B cell (primary cell): ENCODE measurements at regions not wholly inside any gene's neighbourhood (a gene's known extent, or its start where the extent isn't known, plus 50 kb on each side); places are given as distances from the start of the nearest gene placed in this dataset.

Experiments used
- ATAC-seq: fragments of 200-7000 bp; cut with Tn5 transposase; one replicate; pipeline ENCODE4 v1.10.0; 2021; ENCODE audit warnings: low read depth, mild to moderate bottlenecking, moderate number of reproducible peaks, moderate library complexity
- CTCF ChIA-PET: fragments of 350-600 bp; sonication (Branson Sonifier 250); formaldehyde crosslinking; loops from one replicate; lab custom pipeline; 2021; ENCODE audit warnings: antibody characterized with exemption, inconsistent platforms; lab: Charles Lee
- POLR2A ChIA-PET: fragments of 350-600 bp; sonication (Branson Sonifier 250); formaldehyde crosslinking; loops from one replicate; lab custom pipeline; 2021; ENCODE audit warnings: antibody characterized with exemption; lab: Charles Lee
- DNase-seq: peaks from one replicate; pipeline ENCODE4 v3.0.0; 2013
- H2AFZ ChIP-seq: 2 replicates; pipeline ENCODE4 v1.6.1; 2012; ENCODE audit warnings: mild to moderate bottlenecking, low read depth, low read length; ENCODE audit not compliant: insufficient read depth, poor library complexity, severe bottlenecking
- H3K27ac ChIP-seq, 2 donors: 1 replicate in 1 of 2; 2 replicates in 1 of 2; pipeline ENCODE4 v1.5.1; 2012 to 2013; ENCODE audit warnings: low read length in 2 of 2, mild to moderate bottlenecking in 2 of 2, moderate library complexity in 1 of 2
- H3K27me3 ChIP-seq, 4 experiments: fragments of 200-600 bp in 1 of 4; sonication (generic) in 1 of 4; replicated peaks in 1 of 4; 1 replicate in 2 of 4; 2 replicates in 2 of 4; pipeline versions ENCODE4 v1.6.1 to v1.7.0; 2013 to 2016; ENCODE audit warnings: low read length in 3 of 4, mild to moderate bottlenecking in 2 of 4, mixed read lengths in 1 of 4, moderate library complexity in 1 of 4; ENCODE audit not compliant: insufficient read depth in 4 of 4, control insufficient read depth in 3 of 4; ENCODE audit errors: control extremely low read depth in 1 of 4
- H3K36me3 ChIP-seq, 2 experiments: replicated peaks in 1 of 2; 1 replicate in 1 of 2; 2 replicates in 1 of 2; pipeline versions ENCODE4 v1.6.1 to v1.7.1; 2013; ENCODE audit warnings: low read length in 1 of 2; ENCODE audit not compliant: insufficient read depth in 2 of 2, control insufficient read depth in 1 of 2; ENCODE audit errors: control extremely low read depth in 1 of 2, extremely low read depth in 1 of 2
- H3K4me1 ChIP-seq, 2 donors: fragments of 200-600 bp in 1 of 2; sonication (generic) in 1 of 2; 1 replicate in 1 of 2; 2 replicates in 1 of 2; pipeline versions ENCODE4 v1.5.1 to v1.6.1; 2013 to 2017; ENCODE audit warnings: low read length in 2 of 2; ENCODE audit not compliant: control insufficient read depth in 2 of 2, insufficient read depth in 2 of 2
- H3K4me2 ChIP-seq: replicated peaks from 2 replicates; pipeline ENCODE3; 2012; ENCODE audit warnings: mild to moderate bottlenecking, low read depth, low read length; ENCODE audit not compliant: poor library complexity, severe bottlenecking
- H3K4me3 ChIP-seq, 5 experiments: fragments of 200-600 bp in 1 of 5; sonication (generic) in 1 of 5; 1 replicate in 3 of 5; 2 replicates in 2 of 5; pipeline versions ENCODE4 v1.5.1 to v1.7.0; 2011 to 2016; ENCODE audit warnings: low read length in 4 of 5, mild to moderate bottlenecking in 4 of 5, low read depth in 2 of 5, control low read depth in 1 of 5, moderate library complexity in 1 of 5; ENCODE audit not compliant: insufficient read depth in 1 of 5; ENCODE audit errors: control extremely low read depth in 1 of 5, extremely low read depth in 1 of 5
- H3K79me2 ChIP-seq: fragments of 200-600 bp; sonication (generic); one replicate; pipeline ENCODE4 v1.6.0; 2016; ENCODE audit warnings: low read length; ENCODE audit not compliant: control insufficient read depth, insufficient read depth
- H3K9ac ChIP-seq: fragments of 200-600 bp; sonication (generic); 2 replicates; pipeline ENCODE4 v1.6.1; 2017; ENCODE audit warnings: mild to moderate bottlenecking, low read length, moderate library complexity
- H3K9me3 ChIP-seq, 3 donors: one replicate each; pipeline versions ENCODE4 v1.6.1 to v1.7.1; 2013; ENCODE audit warnings: low read length in 2 of 3; ENCODE audit not compliant: control insufficient read depth in 2 of 3, insufficient read depth in 1 of 3; ENCODE audit errors: control extremely low read depth in 1 of 3
- H4K20me1 ChIP-seq: 2 replicates; pipeline ENCODE4 v1.6.0; 2012; ENCODE audit warnings: mild to moderate bottlenecking, low read length; ENCODE audit not compliant: insufficient read depth, control insufficient read depth, poor library complexity, severe bottlenecking
- H3K27ac Mint-ChIP-seq: one replicate; pipeline ENCODE4 v1.8.0; 2021; ENCODE audit warnings: mixed read lengths
- H3K27me3 Mint-ChIP-seq: one replicate; pipeline ENCODE4 v1.8.0; 2021; ENCODE audit warnings: mixed read lengths
- H3K4me1 Mint-ChIP-seq: one replicate; pipeline ENCODE4 v1.8.0; 2021; ENCODE audit warnings: mixed read lengths
- H3K4me3 Mint-ChIP-seq: one replicate; pipeline ENCODE4 v1.8.0; 2021; ENCODE audit warnings: mixed read lengths
- H3K9me3 Mint-ChIP-seq: one replicate; pipeline ENCODE4 v1.8.0; 2022; ENCODE audit warnings: mixed read lengths; ENCODE audit not compliant: insufficient read depth
- EZH2 ChIP-seq: IDR thresholded peaks from 2 replicates; pipeline ENCODE4 v1.6.1; 2012; ENCODE audit warnings: borderline replicate concordance, low read depth, mild to moderate bottlenecking, moderate library complexity, low read length; ENCODE audit not compliant: insufficient read depth, poor library complexity, severe bottlenecking
- WGBS: methylation state at CpG from one replicate; pipeline ENCODE4 v1.1.5; 2013; ENCODE audit warnings: missing lambda C conversion rate; ENCODE audit not compliant: insufficient coverage; 5-methylcytosine and 5-hydroxymethylcytosine counted together
- intact Hi-C: fragments of 100-400 bp; cut with micrococcal nuclease; formaldehyde crosslinking; loops from one replicate; pipeline ENCODE4 v1.10.0; 2022
- TF ChIP-seq, protein P1 (sequence below): fragments of 200-600 bp; IDR thresholded peaks from one replicate; pipeline ENCODE4 v1.8.0; 2022; ENCODE audit warnings: antibody characterized with exemption, mild to moderate bottlenecking

DNA sequence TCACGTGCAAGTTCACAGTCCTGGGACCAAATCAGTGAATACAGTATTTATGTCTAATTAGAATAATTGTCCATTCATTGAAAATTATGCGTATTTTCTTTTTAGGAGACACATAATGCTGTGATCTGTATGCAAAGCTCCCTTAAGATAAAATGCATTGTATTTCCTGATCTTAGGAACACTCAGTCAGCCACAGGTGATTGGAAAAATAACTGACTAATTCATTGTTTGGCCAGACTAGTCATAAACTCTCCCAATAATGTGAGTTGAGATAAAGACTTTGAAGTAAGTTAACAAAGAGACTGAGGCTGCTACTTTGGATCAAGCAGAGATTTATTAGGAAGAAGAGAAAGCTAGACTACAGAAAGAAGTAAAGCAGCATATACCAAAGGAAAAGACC lies 182.2 kb downstream of the GNAI1 start:
- H3K79me2 ChIP-seq, result no peaks in the 10 kb centered on the region
- no peak overlapping the region for H3K9ac ChIP-seq
- no peaks in the 10 kb centered on the region for H3K9me3 ChIP-seq
- H3K4me2 ChIP-seq, result no peak overlapping the region
- POLR2A ChIA-PET, result no interaction called here
- no peaks in the 10 kb centered on the region for H4K20me1 ChIP-seq
- H3K27ac ChIP-seq, result no peak overlapping the region
- no peaks in the 10 kb centered on the region for H3K36me3 ChIP-seq
- ATAC-seq, result no peak
- no peak overlapping the region for H3K4me3 ChIP-seq
- no peak for DNase-seq
- no peak overlapping the region for H2AFZ ChIP-seq
- intact Hi-C loops, result no loop called here
- H3K27me3 ChIP-seq, result no peaks in the 10 kb centered on the region
- Mint-ChIP-seq H3K4me1 (no peaks in the 10 kb centered on the region), H3K9me3 (no peaks in the 10 kb centered on the region), H3K27me3 (no peaks in the 10 kb centered on the region), H3K4me3 (no peak overlapping the region), H3K27ac (no peak overlapping the region)
- CTCF ChIA-PET, result no interaction called here
- H3K4me1 ChIP-seq, result no peaks in the 10 kb centered on the region
- TF ChIP-seq, protein P1, sequence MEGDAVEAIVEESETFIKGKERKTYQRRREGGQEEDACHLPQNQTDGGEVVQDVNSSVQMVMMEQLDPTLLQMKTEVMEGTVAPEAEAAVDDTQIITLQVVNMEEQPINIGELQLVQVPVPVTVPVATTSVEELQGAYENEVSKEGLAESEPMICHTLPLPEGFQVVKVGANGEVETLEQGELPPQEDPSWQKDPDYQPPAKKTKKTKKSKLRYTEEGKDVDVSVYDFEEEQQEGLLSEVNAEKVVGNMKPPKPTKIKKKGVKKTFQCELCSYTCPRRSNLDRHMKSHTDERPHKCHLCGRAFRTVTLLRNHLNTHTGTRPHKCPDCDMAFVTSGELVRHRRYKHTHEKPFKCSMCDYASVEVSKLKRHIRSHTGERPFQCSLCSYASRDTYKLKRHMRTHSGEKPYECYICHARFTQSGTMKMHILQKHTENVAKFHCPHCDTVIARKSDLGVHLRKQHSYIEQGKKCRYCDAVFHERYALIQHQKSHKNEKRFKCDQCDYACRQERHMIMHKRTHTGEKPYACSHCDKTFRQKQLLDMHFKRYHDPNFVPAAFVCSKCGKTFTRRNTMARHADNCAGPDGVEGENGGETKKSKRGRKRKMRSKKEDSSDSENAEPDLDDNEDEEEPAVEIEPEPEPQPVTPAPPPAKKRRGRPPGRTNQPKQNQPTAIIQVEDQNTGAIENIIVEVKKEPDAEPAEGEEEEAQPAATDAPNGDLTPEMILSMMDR, result no peak
- TF ChIP-seq EZH2, result no peak
- WGBS, result no CpG with 5 or more reads among the region's 2 CpGs

DNA sequence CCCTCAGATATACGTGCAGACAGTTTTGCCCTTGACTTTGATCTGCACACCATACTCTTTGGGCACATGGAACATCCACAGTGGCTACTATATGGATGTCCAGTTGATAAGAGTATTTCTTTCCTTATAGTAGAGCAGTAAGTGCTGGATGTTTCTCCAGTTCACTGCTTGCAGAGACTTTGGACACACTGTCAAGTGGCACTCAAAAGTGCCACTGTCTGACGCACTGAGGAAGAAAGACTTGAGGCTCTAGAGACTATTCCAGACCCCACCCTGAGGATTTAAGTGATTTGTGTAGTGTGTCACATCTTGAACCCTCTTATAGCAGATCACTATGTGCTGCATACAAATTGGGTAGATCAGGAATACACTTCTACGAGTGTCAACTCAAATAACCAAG lies 179.1 kb downstream of the GNAI1 start:
- Histone ChIP-seq H3K4me3 (no peak overlapping the region), H2AFZ (no peak overlapping the region), H3K9me3 (no peaks in the 10 kb centered on the region), H3K9ac (no peak overlapping the region), H3K4me1 (no peaks in the 10 kb centered on the region), H3K27ac (no peak overlapping the region), H3K27me3 (no peaks in the 10 kb centered on the region), H4K20me1 (no peaks in the 10 kb centered on the region), H3K36me3 (no peaks in the 10 kb centered on the region), H3K79me2 (no peaks in the 10 kb centered on the region), H3K4me2 (no peak overlapping the region)
- no peak for ATAC-seq
- ChIA-PET CTCF (no interaction called here), POLR2A (no interaction called here)
- H3K27me3 Mint-ChIP-seq, result no peaks in the 10 kb centered on the region
- no peaks in the 10 kb centered on the region for H3K4me1 Mint-ChIP-seq
- DNase-seq, result no peak
- intact Hi-C loops, result no loop called here
- no peak overlapping the region for H3K27ac Mint-ChIP-seq
- no peak for TF ChIP-seq EZH2
- TF ChIP-seq, protein P1, result no peak
- H3K9me3 Mint-ChIP-seq, result no peaks in the 10 kb centered on the region
- H3K4me3 Mint-ChIP-seq, result no peak overlapping the region
- WGBS, result 100% methylated on average over 2 of the region's 3 CpGs
